CMK (cell line): ENCODE measurements at regions not wholly inside any gene's neighbourhood (a gene's known extent, or its start where the extent isn't known, plus 50 kb on each side); places are given as distances from the start of the nearest gene placed in this dataset.

Experiments used
- DNase-seq: peaks from one replicate; pipeline ENCODE4 v3.0.0-alpha.2; 2010; ENCODE audit warnings: low read depth

DNA sequence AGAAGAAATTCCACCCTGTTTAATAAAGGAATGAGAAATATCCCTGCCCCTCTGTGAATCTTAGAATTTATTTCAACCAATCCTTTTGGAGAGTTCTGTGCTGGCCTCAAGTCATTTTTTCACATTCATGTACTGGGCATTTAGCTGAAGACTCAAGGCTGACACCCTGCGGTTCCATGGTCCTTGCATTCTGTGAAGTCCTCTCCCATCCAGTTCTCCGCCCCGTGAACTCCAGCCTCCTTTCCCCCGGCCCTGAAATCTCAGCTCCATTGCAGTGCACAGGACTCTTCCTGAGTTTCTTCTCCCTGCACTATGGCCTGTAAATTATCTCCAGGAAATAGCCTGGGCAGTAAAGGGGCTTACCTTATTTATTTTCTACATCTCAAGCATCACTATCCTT is 183.0 kb upstream of the KCND2 start:
- DNase-seq, result no peak

DNA sequence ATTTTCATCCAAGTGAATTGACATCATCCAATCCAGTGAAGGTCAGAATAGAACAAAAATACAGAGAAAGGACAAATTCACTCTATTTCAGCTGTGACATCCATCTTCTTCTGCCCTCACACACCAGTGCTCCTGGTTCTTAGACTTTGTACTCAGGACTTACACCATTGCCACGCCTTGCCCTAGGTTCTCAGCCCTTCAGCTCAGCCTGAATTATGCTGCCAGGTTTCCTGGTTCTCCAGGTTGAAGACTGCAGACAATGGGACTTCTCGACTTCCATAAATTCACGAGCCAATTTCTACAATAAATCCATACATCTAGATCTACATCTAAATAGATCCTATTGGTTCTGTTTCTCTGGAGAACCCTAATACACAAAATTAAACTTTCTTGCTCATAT is 181.2 kb upstream of the KCND2 start:
- DNase-seq, result no peak

DNA sequence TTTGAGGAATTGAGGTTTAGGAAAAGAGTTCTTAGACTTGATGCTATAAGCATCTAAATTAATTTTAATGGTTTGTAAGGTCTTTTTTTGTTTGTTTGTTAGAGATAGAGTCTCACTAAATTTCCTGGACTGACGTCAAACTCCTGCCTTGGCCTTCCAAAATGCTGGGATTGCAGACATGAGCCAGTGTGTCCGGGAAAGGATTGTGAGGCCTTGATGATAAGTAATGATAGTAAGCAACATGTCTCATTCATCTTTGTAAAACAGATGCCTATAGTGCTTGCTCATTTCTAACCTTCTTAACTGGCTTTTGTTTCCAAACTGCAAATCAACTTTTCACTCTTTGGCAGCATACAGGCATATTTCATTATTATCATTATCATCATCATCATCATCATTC is 176.0 kb upstream of the KCND2 start:
- DNase-seq, result no peak

- DNase-seq, result no peak
These were observed 175.2 kb upstream of the KCND2 start for GRCh38 chr7:120097774-120098173.

DNA sequence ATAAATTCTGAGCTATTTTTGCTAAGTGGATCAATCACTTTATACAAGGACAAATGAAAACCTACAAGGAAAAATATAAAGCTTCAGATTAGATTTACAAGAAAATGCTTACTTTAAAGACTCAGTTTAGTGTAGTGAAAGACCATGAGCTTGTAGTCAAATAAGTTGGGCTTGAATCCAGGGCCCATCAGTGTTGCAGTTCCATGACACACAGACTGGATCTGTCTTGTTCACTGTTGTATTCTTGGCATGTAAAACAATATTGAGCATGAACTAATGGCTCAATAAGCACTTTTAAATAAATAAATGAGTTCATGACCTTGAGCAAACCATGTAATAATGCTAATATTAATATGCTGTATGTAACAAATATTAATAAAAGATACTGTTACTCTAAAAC is 164.6 kb upstream of the KCND2 start:
- no peak for DNase-seq

DNA sequence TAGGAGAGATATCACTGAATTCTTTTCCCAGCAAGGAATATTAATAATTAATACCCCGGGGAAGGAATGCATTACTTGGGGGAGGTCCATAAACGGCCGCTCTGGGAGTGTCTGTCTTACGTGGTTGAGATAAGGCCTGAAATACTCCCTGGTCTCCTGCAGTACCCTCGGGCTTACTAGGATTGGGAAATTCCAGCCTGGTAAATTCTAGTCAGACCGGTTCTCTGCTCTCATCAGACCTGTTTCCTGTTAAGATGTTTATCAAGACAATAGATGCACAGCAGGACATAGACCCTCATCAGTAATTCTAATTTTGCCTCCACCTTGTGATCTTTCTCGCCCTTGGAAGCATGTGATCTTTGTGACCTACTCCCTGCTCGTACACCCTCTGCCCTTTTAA is 162.8 kb upstream of the KCND2 start:
- DNase-seq, result no peak

DNA sequence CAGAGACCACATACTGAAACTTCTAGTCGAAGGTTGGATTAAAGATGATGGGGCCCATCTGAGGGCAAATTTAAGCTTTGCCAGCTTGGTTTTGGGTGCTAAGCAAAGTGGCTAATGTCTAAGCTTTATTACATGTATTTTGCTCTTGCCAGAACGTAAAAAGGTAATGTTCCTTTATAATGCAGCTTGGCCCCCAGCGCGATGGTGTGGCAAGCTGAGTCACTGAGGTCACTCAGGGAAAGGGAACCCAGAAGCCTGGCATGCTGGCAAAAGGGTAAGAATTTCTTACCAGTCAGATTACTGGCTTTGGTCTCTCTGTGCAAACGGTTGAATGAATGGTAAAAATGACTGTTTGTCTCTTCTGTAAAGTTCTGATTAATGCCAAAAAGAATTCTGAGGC is 158.3 kb upstream of the KCND2 start:
- no peak for DNase-seq

DNA sequence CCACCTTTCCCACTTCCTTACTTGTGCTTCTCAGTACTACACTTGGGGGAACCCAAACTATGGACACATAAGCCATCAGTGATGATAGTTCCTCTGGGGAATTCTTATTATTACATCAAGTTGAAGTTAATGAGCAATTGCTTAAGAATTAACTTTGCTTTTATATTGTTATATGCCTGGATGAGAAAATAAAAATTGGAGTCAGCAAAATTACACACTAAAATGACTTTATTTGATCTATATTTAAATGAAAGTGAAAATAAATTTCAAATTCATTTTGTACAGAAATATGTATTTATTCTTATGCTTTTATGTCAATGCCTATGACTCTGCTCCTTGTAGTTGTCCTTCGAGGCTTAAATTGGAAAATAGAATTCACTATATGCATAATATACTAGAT is 149.4 kb upstream of the KCND2 start:
- no peak for DNase-seq

DNA sequence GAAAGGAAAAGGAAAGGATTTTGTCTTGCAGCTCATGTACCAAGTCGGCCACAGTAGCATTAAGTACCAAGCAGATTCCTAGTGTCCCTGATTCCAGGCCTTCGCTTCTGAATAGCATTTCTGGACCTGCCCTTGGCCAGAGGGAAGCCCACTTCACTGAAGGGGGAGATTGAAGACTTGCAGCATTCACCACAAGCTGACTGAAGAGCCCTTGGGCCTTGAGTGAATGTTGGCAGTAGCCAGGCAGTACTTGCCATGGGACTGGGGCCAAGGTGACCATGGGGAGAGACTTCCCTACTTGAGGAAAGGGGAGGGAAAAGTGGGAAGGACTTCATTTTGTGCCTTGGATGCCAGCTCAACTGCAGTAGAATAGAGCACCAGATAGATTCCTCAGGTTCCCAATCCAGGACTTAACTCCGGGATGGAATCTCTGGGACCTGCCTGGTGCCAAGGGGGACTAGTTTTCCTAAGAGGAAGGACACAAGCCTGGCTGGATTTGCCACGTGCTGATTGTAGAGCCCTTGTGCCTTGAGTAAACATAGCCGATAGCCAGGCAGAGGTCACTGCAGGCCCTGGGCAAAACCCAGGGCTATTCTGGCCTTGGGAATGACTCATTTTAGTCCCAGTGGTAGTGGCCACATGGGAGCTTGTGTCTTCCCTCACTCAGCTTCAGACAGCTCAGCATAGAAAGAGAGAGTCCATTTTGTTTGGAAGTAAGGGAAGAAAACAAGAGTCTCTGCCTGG is 141.7 kb upstream of the KCND2 start:
- DNase-seq, result no peak

DNA sequence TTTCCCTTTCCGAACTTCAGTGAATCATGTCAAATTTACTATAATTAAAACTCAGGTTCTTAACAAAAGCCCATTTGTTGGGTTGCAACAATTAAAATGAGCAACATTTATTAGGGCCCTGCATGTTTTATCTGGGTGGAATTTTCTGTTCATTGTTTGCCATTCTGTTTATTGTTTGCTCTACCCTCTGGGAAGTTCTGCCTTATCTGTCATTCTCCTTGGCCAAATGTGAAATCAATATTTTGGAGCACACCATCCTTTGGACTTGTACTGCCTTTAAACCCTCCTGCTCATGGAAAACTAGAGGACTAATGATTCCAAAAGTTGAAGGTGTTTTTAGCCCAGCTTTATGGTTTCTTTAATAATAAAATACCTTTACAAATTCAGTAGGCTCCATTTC is 134.5 kb upstream of the KCND2 start:
- DNase-seq, result no peak

DNA sequence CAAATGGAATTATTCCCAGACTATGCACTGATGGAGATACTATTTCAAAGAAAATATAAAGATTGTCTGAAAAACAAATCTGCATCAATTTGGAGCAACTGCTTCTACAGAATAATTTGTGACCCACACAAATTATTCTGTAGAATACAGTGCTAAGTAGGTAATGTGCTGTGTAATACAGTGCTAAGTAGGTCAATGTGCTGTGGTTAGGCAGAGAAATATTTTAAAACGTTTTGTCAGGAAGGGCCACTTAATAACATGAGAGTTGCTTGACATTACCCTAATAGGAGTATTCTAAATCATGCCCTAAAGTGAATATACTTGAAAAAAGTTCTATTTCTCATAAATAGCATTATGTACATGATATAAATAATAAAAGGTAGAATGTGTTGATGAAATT is 116.5 kb upstream of the KCND2 start:
- no peak for DNase-seq

GRCh38 chr7:120160166-120160565 is 112.8 kb upstream of the KCND2 start:
- no peak for DNase-seq

GRCh38 chr7:120163449-120163848 is 109.5 kb upstream of the KCND2 start:
- no peak for DNase-seq

- DNase-seq, result no peak
These were observed 107.7 kb upstream of the KCND2 start for GRCh38 chr7:120165227-120165626.

DNA sequence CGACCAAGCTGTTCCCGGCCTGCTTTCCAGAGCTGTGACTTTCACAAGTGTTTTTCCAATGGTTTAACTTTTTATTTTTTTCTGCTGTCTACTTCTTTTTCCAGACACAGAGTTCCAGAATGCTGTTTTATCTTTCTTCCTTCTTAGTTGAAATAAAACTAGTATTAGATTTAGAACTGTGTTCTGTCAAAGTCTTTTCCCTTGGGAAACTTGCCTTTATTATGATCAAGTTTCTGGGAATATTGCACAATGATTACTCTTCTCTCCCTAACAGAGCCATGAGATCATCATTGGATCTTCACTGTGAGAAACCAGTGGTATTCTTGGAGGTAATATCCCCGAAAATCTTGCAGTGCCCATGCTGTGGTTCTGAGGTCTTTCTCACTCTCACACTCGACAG is 104.9 kb upstream of the KCND2 start:
- DNase-seq, result no peak

DNA sequence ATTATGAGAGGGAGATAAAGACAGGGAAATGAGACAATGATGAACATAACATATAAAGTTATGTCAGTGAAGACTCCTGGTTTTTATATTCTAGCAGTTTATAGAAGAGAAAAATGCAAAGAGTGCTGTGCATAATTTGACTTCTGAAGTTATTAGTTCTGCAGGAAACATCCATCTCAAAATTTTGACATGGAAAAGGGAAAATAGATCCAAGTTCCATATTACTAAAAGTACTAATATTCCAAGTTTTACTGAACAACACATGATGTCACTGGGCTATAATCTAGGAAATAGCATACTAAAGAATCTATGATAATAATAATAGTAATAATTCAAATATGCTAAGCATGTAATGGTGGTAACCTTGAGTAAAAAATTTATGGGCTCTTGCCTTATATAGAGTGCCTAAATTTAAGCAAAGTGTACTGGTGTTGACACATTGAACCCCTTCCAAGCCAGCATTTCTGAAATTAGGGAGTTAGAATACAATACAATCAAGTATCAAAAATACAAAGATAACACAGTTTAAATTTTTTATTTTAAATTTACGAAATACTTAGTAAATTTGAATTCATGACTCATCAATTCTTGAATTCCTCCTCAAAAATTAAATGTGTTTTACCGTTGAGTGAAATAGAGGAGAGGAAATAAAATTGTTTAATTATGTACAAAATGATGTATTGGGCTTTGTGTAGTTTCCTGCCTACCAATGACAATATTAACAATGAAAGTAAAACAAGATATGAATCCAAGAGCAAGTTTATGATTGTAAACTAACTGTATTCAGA is 102.8 kb upstream of the KCND2 start:
- no peak for DNase-seq

GRCh38 chr7:120170834-120171233 is 102.1 kb upstream of the KCND2 start:
- DNase-seq, result no peak

- no peak for DNase-seq
These were observed 101.6 kb upstream of the KCND2 start for GRCh38 chr7:120171406-120171805.

DNA sequence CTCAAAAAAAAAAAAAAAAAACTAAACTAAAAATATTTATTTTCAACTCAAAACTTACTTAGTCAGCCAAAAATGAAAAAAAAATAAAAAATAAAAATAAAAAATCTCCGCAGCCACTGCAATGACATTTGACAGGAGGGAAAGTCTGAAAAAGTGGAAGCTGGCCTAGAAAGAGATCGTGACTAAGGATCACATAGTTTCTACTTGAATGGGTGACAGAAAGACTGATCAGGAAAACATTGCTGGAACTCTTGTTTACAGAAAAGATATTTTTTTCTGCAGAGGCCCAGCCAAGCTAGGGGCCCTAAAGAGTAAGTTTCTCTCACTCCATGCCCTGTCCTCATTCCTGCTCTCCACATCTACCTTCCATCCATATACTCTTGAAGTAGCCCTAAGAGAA is 92.8 kb upstream of the KCND2 start:
- DNase-seq, result no peak

DNA sequence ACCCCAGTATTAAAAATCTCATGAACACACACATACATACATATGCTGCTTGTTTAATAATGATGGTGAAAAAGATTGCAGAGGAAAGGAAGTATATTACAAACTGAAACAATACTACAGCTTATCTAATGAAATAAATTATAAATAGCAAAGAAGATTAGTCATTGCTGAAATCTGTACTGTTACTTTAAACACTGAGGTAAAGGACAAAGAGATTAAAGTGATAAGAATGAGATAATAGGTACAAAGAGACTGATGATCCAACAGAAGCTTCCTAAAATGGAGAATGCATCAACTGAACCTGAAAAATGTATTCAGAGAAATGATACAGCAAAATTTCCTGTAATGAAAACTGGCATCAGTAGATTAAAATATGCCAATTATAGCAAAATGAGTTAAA is 91.5 kb upstream of the KCND2 start:
- no peak for DNase-seq

- DNase-seq, result no peak
These were observed 88.1 kb upstream of the KCND2 start for GRCh38 chr7:120184866-120185265.

- no peak for DNase-seq
These were observed 86.9 kb upstream of the KCND2 start for GRCh38 chr7:120185940-120186682.

DNA sequence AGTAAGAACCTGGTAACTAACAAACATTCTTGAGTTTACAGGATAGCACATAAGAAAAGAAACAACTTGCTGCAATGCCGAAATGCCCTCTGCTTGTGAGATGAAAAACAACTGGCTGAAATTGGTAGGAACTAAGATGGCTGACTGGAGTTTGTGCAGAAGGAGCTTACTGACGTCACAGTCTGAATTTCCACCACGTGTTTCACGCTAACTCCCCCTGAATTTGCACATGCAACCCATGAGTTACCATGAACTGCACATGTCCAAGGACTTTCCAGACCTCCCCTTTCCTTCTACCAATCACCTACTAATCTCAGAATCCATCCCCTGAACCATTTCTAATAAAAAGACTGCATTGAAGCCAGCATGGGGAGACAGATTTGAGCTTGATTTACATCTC is 86.3 kb upstream of the KCND2 start:
- DNase-seq, result no peak
